Keratinocyte (primary cell): ENCODE measurements at regions not wholly inside any gene's neighbourhood (a gene's known extent, or its start where the extent isn't known, plus 50 kb on each side); places are given as distances from the start of the nearest gene placed in this dataset.

Experiments used
- DNase-seq: peaks from one replicate; pipeline ENCODE4 v3.0.0-alpha.2; 2011; ENCODE audit warnings: low read depth, missing footprints, low spot score
- FAIRE-seq: peaks from 2 replicates; lab custom pipeline; 2011; peaks lifted over from hg19 to GRCh38; lab: Jason Lieb, UNC
- H2AFZ ChIP-seq: 2 replicates; pipeline ENCODE4 v1.6.0; 2012; ENCODE audit warnings: low read length, control low read depth, inconsistent platforms; ENCODE audit not compliant: control insufficient read depth
- H3K27ac ChIP-seq: 2 replicates; pipeline ENCODE4 v1.5.1; 2011; ENCODE audit warnings: low read length; ENCODE audit not compliant: control insufficient read depth, insufficient read depth
- H3K27me3 ChIP-seq: 3 replicates; pipeline ENCODE4 v1.6.0; 2011; ENCODE audit warnings: low read length; ENCODE audit not compliant: control insufficient read depth, insufficient read depth; ENCODE audit errors: extremely low read depth
- H3K36me3 ChIP-seq, 2 experiments: 2 replicates in 1 of 2; 3 replicates in 1 of 2; pipeline ENCODE4 v1.5.1; 2011; ENCODE audit warnings: low read length in 2 of 2, mild to moderate bottlenecking in 1 of 2; ENCODE audit not compliant: control insufficient read depth in 2 of 2, insufficient read depth in 2 of 2; ENCODE audit errors: extremely low read depth in 1 of 2
- H3K4me1 ChIP-seq: 3 replicates; pipeline ENCODE4 v1.5.1; 2011; ENCODE audit warnings: low read length; ENCODE audit not compliant: control insufficient read depth, insufficient read depth; ENCODE audit errors: extremely low read depth
- H3K4me2 ChIP-seq: 3 replicates; pipeline ENCODE4 v1.6.0; 2011; ENCODE audit warnings: low read depth, low read length; ENCODE audit not compliant: control insufficient read depth, insufficient read depth; ENCODE audit errors: extremely low read depth
- H3K4me3 ChIP-seq, 3 experiments: fragments of 200-600 bp in 1 of 3; sonication (generic) in 1 of 3; 2 replicates in 2 of 3; 3 replicates in 1 of 3; pipeline ENCODE4 v1.5.1; 2011 to 2016; ENCODE audit warnings: low read length in 3 of 3, mild to moderate bottlenecking in 3 of 3, control low read depth in 2 of 3, inconsistent platforms in 1 of 3, low read depth in 1 of 3, mixed read lengths in 1 of 3, mixed run types in 1 of 3, moderate library complexity in 1 of 3; ENCODE audit not compliant: control insufficient read depth in 2 of 3, insufficient read depth in 2 of 3; ENCODE audit errors: extremely low read depth in 1 of 3
- H3K79me2 ChIP-seq: 2 replicates; pipeline ENCODE4 v1.6.0; 2012; ENCODE audit warnings: low read length; ENCODE audit not compliant: control insufficient read depth, insufficient read depth
- H3K9ac ChIP-seq: 3 replicates; pipeline ENCODE4 v1.6.0; 2011; ENCODE audit warnings: low read length; ENCODE audit not compliant: control insufficient read depth, insufficient read depth; ENCODE audit errors: extremely low read depth
- H3K9me1 ChIP-seq: 3 replicates; pipeline ENCODE4 v1.6.0; 2011; ENCODE audit warnings: low read length; ENCODE audit not compliant: control insufficient read depth, insufficient read depth; ENCODE audit errors: extremely low read depth
- H3K9me3 ChIP-seq: 2 replicates; pipeline ENCODE4 v1.5.1; 2012; ENCODE audit warnings: low read depth, low read length; ENCODE audit not compliant: control insufficient read depth
- H4K20me1 ChIP-seq: 3 replicates; pipeline ENCODE4 v1.6.0; 2011; ENCODE audit warnings: low read length; ENCODE audit not compliant: control insufficient read depth, insufficient read depth; ENCODE audit errors: extremely low read depth
- EZH2 ChIP-seq: IDR thresholded peaks from one replicate; pipeline ENCODE4 v1.6.1; 2012; ENCODE audit warnings: inconsistent platforms, mild to moderate bottlenecking, low read length, moderate library complexity
- dilution Hi-C: fragments of 300-500 bp; cut with MboI; formaldehyde crosslinking; loops from one replicate; pipeline ENCODE4 v1.7.0; 2020; ENCODE audit warnings: low sequenced_read_pairs; ENCODE audit not compliant: extremely low pct_ligation_motif_present
- TF ChIP-seq, protein P1 (sequence below), 3 experiments: IDR thresholded peaks in 1 of 3; conservative IDR thresholded peaks in 1 of 3; optimal IDR thresholded peaks in 1 of 3; 2 replicates in 2 of 3; 3 replicates in 1 of 3; pipeline versions ENCODE3 to v1.5.1; 2011; ENCODE audit warnings: low read length in 3 of 3, mild to moderate bottlenecking in 3 of 3, moderate library complexity in 2 of 3, control low read depth in 1 of 3, inconsistent platforms in 1 of 3; ENCODE audit not compliant: insufficient read depth in 2 of 3; ENCODE audit errors: extremely low read depth in 1 of 3

DNA sequence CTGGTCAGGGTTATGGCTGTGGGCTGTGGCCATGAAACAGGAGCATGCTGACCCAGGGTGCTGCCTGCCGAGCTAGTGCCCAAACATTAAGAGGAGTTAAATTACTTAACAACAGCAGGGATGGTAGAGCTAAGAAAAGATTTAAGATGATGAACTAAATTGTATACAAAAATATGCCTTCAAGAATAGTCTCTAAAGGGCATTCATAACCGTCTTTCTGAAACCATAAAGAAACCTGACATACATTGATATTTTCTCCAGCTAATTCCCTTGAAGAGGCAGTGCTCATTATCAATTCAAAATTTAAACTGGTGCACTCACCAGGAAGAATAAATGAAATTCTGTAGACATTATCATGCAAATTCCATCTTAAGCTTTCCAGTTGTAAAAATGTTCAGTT lies 265.8 kb upstream of the TAC1 start:
- TF ChIP-seq, protein P1, sequence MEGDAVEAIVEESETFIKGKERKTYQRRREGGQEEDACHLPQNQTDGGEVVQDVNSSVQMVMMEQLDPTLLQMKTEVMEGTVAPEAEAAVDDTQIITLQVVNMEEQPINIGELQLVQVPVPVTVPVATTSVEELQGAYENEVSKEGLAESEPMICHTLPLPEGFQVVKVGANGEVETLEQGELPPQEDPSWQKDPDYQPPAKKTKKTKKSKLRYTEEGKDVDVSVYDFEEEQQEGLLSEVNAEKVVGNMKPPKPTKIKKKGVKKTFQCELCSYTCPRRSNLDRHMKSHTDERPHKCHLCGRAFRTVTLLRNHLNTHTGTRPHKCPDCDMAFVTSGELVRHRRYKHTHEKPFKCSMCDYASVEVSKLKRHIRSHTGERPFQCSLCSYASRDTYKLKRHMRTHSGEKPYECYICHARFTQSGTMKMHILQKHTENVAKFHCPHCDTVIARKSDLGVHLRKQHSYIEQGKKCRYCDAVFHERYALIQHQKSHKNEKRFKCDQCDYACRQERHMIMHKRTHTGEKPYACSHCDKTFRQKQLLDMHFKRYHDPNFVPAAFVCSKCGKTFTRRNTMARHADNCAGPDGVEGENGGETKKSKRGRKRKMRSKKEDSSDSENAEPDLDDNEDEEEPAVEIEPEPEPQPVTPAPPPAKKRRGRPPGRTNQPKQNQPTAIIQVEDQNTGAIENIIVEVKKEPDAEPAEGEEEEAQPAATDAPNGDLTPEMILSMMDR (optimal IDR thresholded peaks at IDR 0.05 in 1 of 3, IDR thresholded peaks at IDR 0.05 in 1 of 3, conservative IDR thresholded peaks at IDR 0.05 in 1 of 3; ENCODE audit: extremely low read depth in 1 of 3, insufficient read depth in 2 of 3, low read length in 3 of 3) = no peak
- no peak for TF ChIP-seq EZH2
- Histone ChIP-seq H2AFZ (no peak overlapping the region), H4K20me1 (no peaks in the 10 kb centered on the region), H3K27ac (no peak overlapping the region), H3K4me3 (no peak overlapping the region), H3K36me3 (no peaks in the 10 kb centered on the region), H3K4me2 (no peak overlapping the region), H3K9me1 (no peaks in the 10 kb centered on the region), H3K9ac (no peak overlapping the region), H3K79me2 (no peaks in the 10 kb centered on the region), H3K9me3 (no peaks in the 10 kb centered on the region), H3K27me3 (no peaks in the 10 kb centered on the region), H3K4me1 (no peaks in the 10 kb centered on the region)
- FAIRE-seq = no peak
- dilution Hi-C loops = no loop called here
- no peak for DNase-seq

DNA sequence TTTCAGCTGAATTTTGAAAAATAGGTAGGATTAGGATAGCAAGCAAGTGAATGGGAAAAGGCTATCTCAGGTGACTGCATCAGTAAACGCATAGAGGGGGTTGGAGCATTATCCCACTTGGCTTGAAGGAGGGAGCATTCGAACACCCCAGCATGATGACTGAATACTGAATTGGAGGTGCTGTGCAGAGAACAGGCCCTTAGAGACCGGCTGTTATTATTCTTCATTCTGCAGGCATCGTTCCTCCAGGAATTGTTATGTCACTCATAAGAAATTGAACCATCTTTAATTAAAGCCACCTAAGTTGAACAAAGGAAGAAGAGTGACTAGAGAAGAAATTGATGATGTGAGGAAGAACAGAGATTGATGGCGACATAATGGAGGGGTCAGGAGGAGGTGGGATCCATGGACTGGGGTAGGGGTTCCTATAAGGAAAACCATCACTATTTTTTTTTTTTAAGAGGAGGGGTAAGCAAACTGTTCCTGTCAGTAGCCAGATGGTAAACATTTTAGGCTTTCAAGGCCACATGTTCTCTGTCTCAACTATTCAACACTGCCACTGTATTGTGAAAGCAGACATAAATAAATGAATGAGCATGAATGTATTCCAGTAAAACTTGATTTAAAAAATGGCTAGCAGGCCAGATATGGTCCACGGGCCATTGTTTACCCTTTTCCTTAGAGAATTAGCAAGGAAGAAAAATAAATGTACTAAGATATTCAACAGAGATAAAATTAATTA lies 264.7 kb upstream of the TAC1 start:
- H3K4me1 ChIP-seq = no peaks in the 10 kb centered on the region
- no peak overlapping the region for H3K4me3 ChIP-seq
- dilution Hi-C loops = no loop called here
- TF ChIP-seq, protein P1 (optimal IDR thresholded peaks at IDR 0.05 in 1 of 3, IDR thresholded peaks at IDR 0.05 in 1 of 3, conservative IDR thresholded peaks at IDR 0.05 in 1 of 3; ENCODE audit: extremely low read depth in 1 of 3, insufficient read depth in 2 of 3, low read length in 3 of 3) = no peak
- TF ChIP-seq EZH2 = no peak
- H3K27me3 ChIP-seq = no peaks in the 10 kb centered on the region
- H4K20me1 ChIP-seq = no peaks in the 10 kb centered on the region
- H3K9me3 ChIP-seq = no peaks in the 10 kb centered on the region
- H3K9me1 ChIP-seq = no peaks in the 10 kb centered on the region
- no peak overlapping the region for H3K4me2 ChIP-seq
- H3K27ac ChIP-seq = no peak overlapping the region
- FAIRE-seq (no peak), DNase-seq (no peak)
- H3K79me2 ChIP-seq = no peaks in the 10 kb centered on the region
- H3K9ac ChIP-seq = no peak overlapping the region
- no peak overlapping the region for H2AFZ ChIP-seq
- H3K36me3 ChIP-seq = no peaks in the 10 kb centered on the region
